NCI-H748 (cell line): ENCODE measurements at regions not wholly inside any gene's neighbourhood (a gene's known extent, or its start where the extent isn't known, plus 50 kb on each side); places are given as distances from the start of the nearest gene placed in this dataset.
"Not testable (repeated sequence)": the region's sequence is repeated elsewhere in the genome, so short reads cannot be mapped to it uniquely, and the experiment has no call there.

Source experiments
- DNase-seq: peaks from one replicate; lab custom pipeline; 2025; ENCODE audit not compliant: unreplicated experiment; lab: John Stamatoyannopoulos, UW

GRCh38 chr17:83190601-83191387 lies 111.4 kb downstream of the METRNL start:
- DNase-seq = no peak

- no peak for DNase-seq
Observed at GRCh38 chr17:83191388-83192160, 112.2 kb downstream of the METRNL start.

- no peak for DNase-seq
Observed at GRCh38 chr17:83192161-83192788, 112.9 kb downstream of the METRNL start.

- DNase-seq = not testable (repeated sequence)
Observed at GRCh38 chr17:83192789-83193335, 113.5 kb downstream of the METRNL start.

GRCh38 chr17:83193336-83194185 lies 114.2 kb downstream of the METRNL start:
- DNase-seq = no peak

- DNase-seq = no peak
Observed at GRCh38 chr17:83194186-83194561, 114.8 kb downstream of the METRNL start.

GRCh38 chr17:83194761-83195329 lies 115.4 kb downstream of the METRNL start:
- no peak for DNase-seq

- DNase-seq = no peak
Observed at GRCh38 chr17:83195330-83196023, 116.1 kb downstream of the METRNL start.

- DNase-seq = no peak
Observed at GRCh38 chr17:83196024-83196365, 116.6 kb downstream of the METRNL start.

- DNase-seq = no peak
Observed at GRCh38 chr17:83196366-83196765, 117.0 kb downstream of the METRNL start.

GRCh38 chr17:83196973-83197880 lies 117.8 kb downstream of the METRNL start:
- DNase-seq = no peak

GRCh38 chr17:83198366-83199341 lies 119.2 kb downstream of the METRNL start:
- peak; percentile 6 for DNase-seq

GRCh38 chr17:83199500-83200201 lies 120.2 kb downstream of the METRNL start:
- DNase-seq = no peak

- DNase-seq = no peak
Observed at GRCh38 chr17:83200231-83200699, 120.9 kb downstream of the METRNL start.

- DNase-seq = no peak
Observed at GRCh38 chr17:83200751-83201150, 121.3 kb downstream of the METRNL start.

- DNase-seq = no peak
Observed at GRCh38 chr17:83201206-83202001, 122.0 kb downstream of the METRNL start.
